PFSK-1 (cell line): ENCODE measurements at regions not wholly inside any gene's neighbourhood (a gene's known extent, or its start where the extent isn't known, plus 50 kb on each side); places are given as distances from the start of the nearest gene placed in this dataset.

Experiments used
- FOXP2 ChIP-seq: optimal IDR thresholded peaks from 2 replicates; pipeline ENCODE3; 2011; ENCODE audit warnings: borderline replicate concordance, control low read depth, inconsistent platforms; ENCODE audit not compliant: insufficient read depth; ENCODE audit errors: extremely low read length, extremely low read depth
- POLR2AphosphoS5 ChIP-seq: IDR thresholded peaks from 2 replicates; pipeline ENCODE4 v1.6.1; 2012; ENCODE audit warnings: low read depth, mild to moderate bottlenecking, control low read depth, low read length, moderate library complexity
- SIN3A ChIP-seq: IDR thresholded peaks from 2 replicates; pipeline ENCODE4 v1.6.1; 2012; ENCODE audit warnings: mild to moderate bottlenecking, low read length, moderate library complexity, borderline replicate concordance; ENCODE audit not compliant: insufficient read depth
- TAF1 ChIP-seq: IDR thresholded peaks from 2 replicates; pipeline ENCODE4 v1.6.1; 2012; ENCODE audit warnings: low read length, control low read depth, borderline replicate concordance; ENCODE audit not compliant: insufficient read depth
- TF ChIP-seq, protein P1 (sequence below), 2 experiments: IDR thresholded peaks; 2 replicates each; pipeline versions ENCODE4 v1.6.1 to v1.8.0; 2011 to 2012; ENCODE audit warnings: low read depth in 2 of 2, low read length in 2 of 2, control low read depth in 1 of 2, inconsistent platforms in 1 of 2, mild to moderate bottlenecking in 1 of 2, moderate library complexity in 1 of 2; ENCODE audit not compliant: insufficient read depth in 1 of 2

DNA sequence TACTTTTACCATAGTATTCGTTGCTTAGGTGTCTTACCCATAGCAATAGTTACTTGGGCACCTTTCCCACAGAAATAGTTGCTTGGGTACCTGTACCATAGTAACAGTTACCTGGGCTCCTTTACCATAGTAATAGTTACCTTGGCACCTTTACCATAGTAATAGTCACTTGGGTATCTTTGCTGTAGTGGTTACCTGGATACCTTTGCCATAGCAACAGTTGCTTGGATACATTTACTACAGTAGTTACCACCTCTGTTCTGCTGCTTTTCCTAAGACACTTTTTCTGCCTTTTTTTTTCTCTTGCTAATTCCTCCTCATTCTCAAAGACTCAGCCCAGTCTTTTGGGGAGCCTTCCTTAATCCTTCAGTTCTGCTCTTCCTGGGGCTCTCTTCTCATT, 272.8 kb upstream of the PUDP start:
- TF ChIP-seq FOXP2 (no peak), POLR2AphosphoS5 (no peak), SIN3A (no peak), TAF1 (no peak)
- TF ChIP-seq, protein P1, sequence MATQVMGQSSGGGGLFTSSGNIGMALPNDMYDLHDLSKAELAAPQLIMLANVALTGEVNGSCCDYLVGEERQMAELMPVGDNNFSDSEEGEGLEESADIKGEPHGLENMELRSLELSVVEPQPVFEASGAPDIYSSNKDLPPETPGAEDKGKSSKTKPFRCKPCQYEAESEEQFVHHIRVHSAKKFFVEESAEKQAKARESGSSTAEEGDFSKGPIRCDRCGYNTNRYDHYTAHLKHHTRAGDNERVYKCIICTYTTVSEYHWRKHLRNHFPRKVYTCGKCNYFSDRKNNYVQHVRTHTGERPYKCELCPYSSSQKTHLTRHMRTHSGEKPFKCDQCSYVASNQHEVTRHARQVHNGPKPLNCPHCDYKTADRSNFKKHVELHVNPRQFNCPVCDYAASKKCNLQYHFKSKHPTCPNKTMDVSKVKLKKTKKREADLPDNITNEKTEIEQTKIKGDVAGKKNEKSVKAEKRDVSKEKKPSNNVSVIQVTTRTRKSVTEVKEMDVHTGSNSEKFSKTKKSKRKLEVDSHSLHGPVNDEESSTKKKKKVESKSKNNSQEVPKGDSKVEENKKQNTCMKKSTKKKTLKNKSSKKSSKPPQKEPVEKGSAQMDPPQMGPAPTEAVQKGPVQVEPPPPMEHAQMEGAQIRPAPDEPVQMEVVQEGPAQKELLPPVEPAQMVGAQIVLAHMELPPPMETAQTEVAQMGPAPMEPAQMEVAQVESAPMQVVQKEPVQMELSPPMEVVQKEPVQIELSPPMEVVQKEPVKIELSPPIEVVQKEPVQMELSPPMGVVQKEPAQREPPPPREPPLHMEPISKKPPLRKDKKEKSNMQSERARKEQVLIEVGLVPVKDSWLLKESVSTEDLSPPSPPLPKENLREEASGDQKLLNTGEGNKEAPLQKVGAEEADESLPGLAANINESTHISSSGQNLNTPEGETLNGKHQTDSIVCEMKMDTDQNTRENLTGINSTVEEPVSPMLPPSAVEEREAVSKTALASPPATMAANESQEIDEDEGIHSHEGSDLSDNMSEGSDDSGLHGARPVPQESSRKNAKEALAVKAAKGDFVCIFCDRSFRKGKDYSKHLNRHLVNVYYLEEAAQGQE (IDR thresholded peaks at IDR 0.05; ENCODE audit: insufficient read depth in 1 of 2, low read depth in 2 of 2, low read length in 2 of 2): no peak

DNA sequence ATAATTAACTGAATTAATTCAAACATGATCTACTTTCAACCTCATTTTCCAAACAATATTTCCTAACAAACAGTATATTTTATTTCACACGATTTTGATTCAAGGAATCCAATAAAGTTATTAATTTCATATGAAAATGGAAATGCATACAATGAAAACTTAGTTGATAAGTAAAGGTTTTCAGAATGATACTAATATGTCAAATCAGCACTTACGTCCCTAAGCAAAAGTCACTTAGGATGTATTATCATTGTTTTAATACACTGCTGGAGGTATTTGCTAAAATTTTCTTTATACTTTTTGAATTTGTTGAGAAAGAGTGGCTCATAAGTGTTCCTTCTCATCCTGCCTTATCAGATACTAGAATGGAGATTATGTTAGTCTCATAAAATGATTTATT, 266.8 kb upstream of the PUDP start:
- TF ChIP-seq SIN3A: no peak

DNA sequence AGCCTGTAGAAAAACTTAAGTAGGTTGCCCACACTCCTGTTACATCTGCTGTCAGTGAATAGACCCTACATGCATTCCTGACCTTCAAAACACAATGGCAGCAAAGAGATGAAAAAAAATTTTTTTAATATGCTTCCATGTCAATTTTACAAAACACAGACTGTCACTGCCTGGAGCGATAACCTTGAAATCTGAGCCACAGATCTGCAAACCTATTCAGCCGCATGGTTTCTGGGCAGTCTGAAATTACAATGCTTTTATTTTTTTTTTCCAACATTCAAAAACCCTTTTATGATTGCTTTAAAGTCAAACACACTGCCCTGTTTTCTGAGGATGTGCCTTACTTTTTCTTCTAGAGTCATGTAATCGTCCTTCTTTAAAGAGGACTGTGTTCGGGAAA, 264.9 kb upstream of the PUDP start:
- TF ChIP-seq SIN3A (no peak), FOXP2 (no peak), TAF1 (no peak), POLR2AphosphoS5 (no peak)
- TF ChIP-seq, protein P1 (IDR thresholded peaks at IDR 0.05; ENCODE audit: insufficient read depth in 1 of 2, low read depth in 2 of 2, low read length in 2 of 2): no peak

DNA sequence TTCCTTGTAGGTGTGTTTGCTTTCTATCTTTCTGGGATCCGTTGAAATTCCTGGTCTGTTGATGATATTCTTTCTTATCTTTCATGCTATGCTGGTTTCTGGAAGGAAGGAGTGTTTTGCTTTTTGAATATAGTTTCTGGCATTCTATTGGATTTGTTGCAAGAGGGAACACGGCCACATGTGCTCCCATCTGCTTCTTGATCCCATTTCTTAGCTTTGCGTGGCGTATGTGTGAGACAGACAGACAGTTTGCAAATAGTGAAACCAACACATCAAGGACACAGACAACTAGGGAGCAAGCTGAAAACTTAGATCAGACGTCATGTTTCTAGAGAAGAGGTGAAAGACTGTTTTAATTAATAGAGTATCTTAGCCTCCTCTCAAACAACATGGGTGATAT, 261.9 kb upstream of the PUDP start:
- TF ChIP-seq TAF1 (no peak), FOXP2 (no peak), POLR2AphosphoS5 (no peak), SIN3A (no peak)
- TF ChIP-seq, protein P1 (IDR thresholded peaks at IDR 0.05; ENCODE audit: insufficient read depth in 1 of 2, low read depth in 2 of 2, low read length in 2 of 2): no peak

DNA sequence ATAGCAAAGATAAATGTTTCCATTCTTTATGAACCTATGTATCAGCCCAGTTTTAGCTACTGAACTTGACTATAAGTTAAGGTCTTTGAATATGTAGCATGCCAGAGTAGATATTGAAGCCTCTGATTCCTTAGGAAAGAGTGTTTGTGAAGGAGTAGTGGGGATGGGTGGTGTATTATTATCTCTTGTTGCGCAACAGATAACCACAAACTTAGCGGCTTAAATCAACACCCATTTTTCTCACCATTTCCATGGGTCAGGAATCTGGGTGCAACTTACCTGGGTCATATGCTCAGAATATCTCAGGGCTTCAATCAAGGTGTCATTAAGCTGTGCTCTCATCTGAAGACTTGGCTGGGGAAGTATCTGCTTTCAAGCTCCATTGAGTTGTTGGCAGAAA, 251.4 kb upstream of the PUDP start:
- TF ChIP-seq, protein P1 (IDR thresholded peaks at IDR 0.05; ENCODE audit: insufficient read depth in 1 of 2, low read depth in 2 of 2, low read length in 2 of 2): no peak
- TF ChIP-seq TAF1 (no peak), FOXP2 (no peak), SIN3A (no peak), POLR2AphosphoS5 (no peak)
